GM13976 (cell line): ENCODE measurements at regions not wholly inside any gene's neighbourhood (a gene's known extent, or its start where the extent isn't known, plus 50 kb on each side); places are given as distances from the start of the nearest gene placed in this dataset.

ENCODE experiments used
- DNase-seq: peaks from one replicate; pipeline ENCODE4 v3.0.0; 2012; ENCODE audit warnings: low spot score
- in situ Hi-C: fragments of 300-500 bp; cut with MboI; formaldehyde crosslinking; loops from one replicate; pipeline ENCODE4 v1.12.0; 2022; ENCODE audit warnings: low sequenced_read_pairs, mixed read lengths, inconsistent platforms; ENCODE audit not compliant: unreplicated experiment
- TF ChIP-seq, protein P1 (sequence below): IDR thresholded peaks from 2 replicates; pipeline ENCODE4 v1.5.1; 2012; ENCODE audit warnings: borderline replicate concordance, mild to moderate bottlenecking; ENCODE audit not compliant: insufficient read depth; ENCODE audit errors: extremely low read depth, missing control alignments, control extremely low read depth

DNA sequence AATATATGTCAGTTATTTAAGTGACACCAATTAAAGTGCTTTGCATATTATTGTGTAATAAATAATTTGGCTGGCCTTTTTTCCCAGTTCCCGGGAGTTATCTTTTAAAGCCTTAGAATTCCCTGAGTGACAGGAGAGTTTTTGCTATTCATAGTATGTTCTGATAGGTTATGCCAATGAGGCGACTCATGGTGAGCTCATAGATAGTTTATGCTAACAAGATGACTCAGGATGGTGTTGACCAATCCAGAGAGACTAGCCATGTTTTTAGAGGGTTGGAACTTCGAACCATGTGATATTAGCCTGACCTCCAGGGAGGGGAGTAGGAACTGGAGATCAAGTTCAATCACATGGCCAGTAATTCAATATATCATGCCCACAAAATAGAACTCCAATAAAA lies 310.8 kb downstream of the USP25 start:
- TF ChIP-seq, protein P1, sequence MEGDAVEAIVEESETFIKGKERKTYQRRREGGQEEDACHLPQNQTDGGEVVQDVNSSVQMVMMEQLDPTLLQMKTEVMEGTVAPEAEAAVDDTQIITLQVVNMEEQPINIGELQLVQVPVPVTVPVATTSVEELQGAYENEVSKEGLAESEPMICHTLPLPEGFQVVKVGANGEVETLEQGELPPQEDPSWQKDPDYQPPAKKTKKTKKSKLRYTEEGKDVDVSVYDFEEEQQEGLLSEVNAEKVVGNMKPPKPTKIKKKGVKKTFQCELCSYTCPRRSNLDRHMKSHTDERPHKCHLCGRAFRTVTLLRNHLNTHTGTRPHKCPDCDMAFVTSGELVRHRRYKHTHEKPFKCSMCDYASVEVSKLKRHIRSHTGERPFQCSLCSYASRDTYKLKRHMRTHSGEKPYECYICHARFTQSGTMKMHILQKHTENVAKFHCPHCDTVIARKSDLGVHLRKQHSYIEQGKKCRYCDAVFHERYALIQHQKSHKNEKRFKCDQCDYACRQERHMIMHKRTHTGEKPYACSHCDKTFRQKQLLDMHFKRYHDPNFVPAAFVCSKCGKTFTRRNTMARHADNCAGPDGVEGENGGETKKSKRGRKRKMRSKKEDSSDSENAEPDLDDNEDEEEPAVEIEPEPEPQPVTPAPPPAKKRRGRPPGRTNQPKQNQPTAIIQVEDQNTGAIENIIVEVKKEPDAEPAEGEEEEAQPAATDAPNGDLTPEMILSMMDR: no peak
- in situ Hi-C loops: no loop called here
- no peak for DNase-seq

- no peak for DNase-seq
- TF ChIP-seq, protein P1: no peak
- in situ Hi-C loops: no loop called here
These were observed 314.9 kb downstream of the USP25 start for GRCh38 chr21:16044676-16045075.

- DNase-seq: no peak
- in situ Hi-C loops: no loop called here
- TF ChIP-seq, protein P1: no peak
These were observed 317.0 kb downstream of the USP25 start for GRCh38 chr21:16046656-16047330.

DNA sequence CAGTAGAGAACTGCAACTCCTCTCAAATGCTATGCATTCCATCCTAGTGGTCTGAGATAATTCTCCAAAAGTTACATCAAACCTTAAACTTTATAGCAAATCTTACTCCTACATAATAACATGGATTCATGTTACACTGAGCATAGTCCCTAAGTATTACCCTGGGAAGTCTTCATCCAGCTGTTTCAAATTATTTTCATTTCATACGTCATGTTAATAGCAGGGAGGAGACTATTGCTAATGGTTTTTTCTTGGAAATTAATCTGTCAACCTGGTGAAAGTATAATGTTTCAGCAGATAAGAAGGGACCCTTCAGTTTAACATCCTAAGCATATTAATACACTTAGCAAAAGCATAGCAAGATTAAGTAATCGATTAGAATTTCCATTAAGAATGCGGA lies 318.1 kb downstream of the USP25 start:
- in situ Hi-C loops: no loop called here
- TF ChIP-seq, protein P1: no peak
- DNase-seq: no peak

- TF ChIP-seq, protein P1: no peak
- no peak for DNase-seq
- in situ Hi-C loops: loop anchor here (25.0 kb wide), 1 partner anchor 93 kb away; no protein-coding TSS in a partner anchor
These were observed 325.2 kb downstream of the USP25 start for GRCh38 chr21:16055014-16055413.

GRCh38 chr21:16058896-16059295 lies 329.1 kb downstream of the USP25 start:
- in situ Hi-C loops: loop anchor here (25.0 kb wide), 1 partner anchor 97 kb away; no protein-coding TSS in a partner anchor
- DNase-seq: no peak

More at GRCh38 chr21:16058896-16059295, 329.1 kb downstream of the USP25 start:
- TF ChIP-seq, protein P1: no peak
